Nephron progenitor cell (in vitro differentiated cells): ENCODE measurements at regions not wholly inside any gene's neighbourhood (a gene's known extent, or its start where the extent isn't known, plus 50 kb on each side); places are given as distances from the start of the nearest gene placed in this dataset.

Experiments used
- DNase-seq: peaks from one replicate; pipeline ENCODE4 v3.0.0; 2021
- H3K27ac Mint-ChIP-seq: 2 replicates; pipeline ENCODE4 v1.8.0; 2021; ENCODE audit warnings: mild to moderate bottlenecking, moderate library complexity, mixed read lengths
- H3K27me3 Mint-ChIP-seq: 2 replicates; pipeline ENCODE4 v1.8.0; 2021; ENCODE audit warnings: mild to moderate bottlenecking, low read depth, mixed read lengths; ENCODE audit not compliant: poor library complexity
- H3K36me3 Mint-ChIP-seq: 2 replicates; pipeline ENCODE4 v1.8.0; 2021; ENCODE audit warnings: low read depth, mixed read lengths
- H3K4me1 Mint-ChIP-seq: 2 replicates; pipeline ENCODE4 v1.8.0; 2021; ENCODE audit warnings: mixed read lengths
- H3K4me3 Mint-ChIP-seq: 2 replicates; pipeline ENCODE4 v1.8.0; 2021; ENCODE audit warnings: mild to moderate bottlenecking, moderate library complexity, mixed read lengths
- H3K9me3 Mint-ChIP-seq: 2 replicates; pipeline ENCODE4 v1.8.0; 2021; ENCODE audit warnings: mild to moderate bottlenecking, moderate library complexity, mixed read lengths
- CTCF ChIP-seq: fragments of 200-600 bp; sonication (generic); IDR thresholded peaks from 2 replicates; pipeline ENCODE4 v1.5.0; 2021; ENCODE audit warnings: antibody characterized with exemption

GRCh38 chr18:54503131-54503894 is 87.7 kb upstream of the DYNAP start:
- H3K27ac Mint-ChIP-seq = no peak overlapping the region
- no peaks in the 10 kb centered on the region for H3K27me3 Mint-ChIP-seq
- no peak overlapping the region for H3K4me3 Mint-ChIP-seq
- no peak for TF ChIP-seq CTCF
- no peaks in the 10 kb centered on the region for H3K9me3 Mint-ChIP-seq
- DNase-seq = no peak
- H3K36me3 Mint-ChIP-seq = no peaks in the 10 kb centered on the region
- no peaks in the 10 kb centered on the region for H3K4me1 Mint-ChIP-seq

GRCh38 chr18:54506516-54507261 is 84.4 kb upstream of the DYNAP start:
- peaks cover 4% of the 10 kb centered on the region for H3K36me3 Mint-ChIP-seq
- H3K4me1 Mint-ChIP-seq = peaks cover 1% of the 10 kb centered on the region
- no peak for DNase-seq
- H3K27ac Mint-ChIP-seq = no peak overlapping the region
- no peaks in the 10 kb centered on the region for H3K27me3 Mint-ChIP-seq
- no peak for TF ChIP-seq CTCF
- H3K4me3 Mint-ChIP-seq = no peak overlapping the region
- H3K9me3 Mint-ChIP-seq = no peaks in the 10 kb centered on the region

GRCh38 chr18:54509793-54510192 is 81.3 kb upstream of the DYNAP start:
- Mint-ChIP-seq H3K27me3 (no peaks in the 10 kb centered on the region), H3K36me3 (peaks cover 4% of the 10 kb centered on the region), H3K9me3 (no peaks in the 10 kb centered on the region), H3K27ac (no peak overlapping the region), H3K4me1 (peaks cover 29% of the 10 kb centered on the region), H3K4me3 (no peak overlapping the region)
- TF ChIP-seq CTCF = no peak
- no peak for DNase-seq

- Mint-ChIP-seq H3K36me3 (peaks cover 4% of the 10 kb centered on the region), H3K27ac (no peak overlapping the region), H3K4me1 (peaks cover 35% of the 10 kb centered on the region), H3K27me3 (no peaks in the 10 kb centered on the region), H3K9me3 (no peaks in the 10 kb centered on the region), H3K4me3 (no peak overlapping the region)
- TF ChIP-seq CTCF = no peak
- no peak for DNase-seq
These were observed 75.9 kb upstream of the DYNAP start for GRCh38 chr18:54515149-54515548.

- no peak for TF ChIP-seq CTCF
- H3K27me3 Mint-ChIP-seq = no peaks in the 10 kb centered on the region
- H3K36me3 Mint-ChIP-seq = no peaks in the 10 kb centered on the region
- H3K9me3 Mint-ChIP-seq = no peaks in the 10 kb centered on the region
- H3K4me3 Mint-ChIP-seq = no peak overlapping the region
- peaks cover 26% of the 10 kb centered on the region for H3K4me1 Mint-ChIP-seq
- DNase-seq = no peak
- no peak overlapping the region for H3K27ac Mint-ChIP-seq
These were observed 73.5 kb upstream of the DYNAP start for GRCh38 chr18:54517521-54517920.
